LNCaP clone FGC (cell line): ENCODE measurements at regions not wholly inside any gene's neighbourhood (a gene's known extent, or its start where the extent isn't known, plus 50 kb on each side); places are given as distances from the start of the nearest gene placed in this dataset.

ENCODE experiments used
- DNase-seq: peaks from one replicate; pipeline ENCODE4 v3.0.0-alpha.2; 2011; ENCODE audit warnings: low read depth
- H3K4me3 ChIP-seq: 2 replicates; pipeline ENCODE4 v1.5.1; 2011; ENCODE audit warnings: mild to moderate bottlenecking, low read depth, low read length, control low read depth
- CTCF ChIP-seq: IDR thresholded peaks from 2 replicates; pipeline ENCODE4 v1.5.1; 2012; ENCODE audit warnings: mild to moderate bottlenecking; ENCODE audit not compliant: control insufficient read depth, insufficient read depth; ENCODE audit errors: extremely low read depth

- DNase-seq, result no peak
- no peak for TF ChIP-seq CTCF
- H3K4me3 ChIP-seq, result no peak overlapping the region
These were observed 90.5 kb downstream of the ACTL7B start for GRCh38 chr9:108765265-108765664.

GRCh38 chr9:108762348-108763055 lies 93.3 kb downstream of the ACTL7B start:
- no peak for DNase-seq
- no peak overlapping the region for H3K4me3 ChIP-seq
- no peak for TF ChIP-seq CTCF

GRCh38 chr9:108761655-108762347 lies 94.0 kb downstream of the ACTL7B start:
- DNase-seq, result peak; percentile 32
- no peak overlapping the region for H3K4me3 ChIP-seq
- peak; percentile 83 for TF ChIP-seq CTCF

GRCh38 chr9:108760841-108761240 lies 94.9 kb downstream of the ACTL7B start:
- no peak overlapping the region for H3K4me3 ChIP-seq
- no peak for DNase-seq
- no peak for TF ChIP-seq CTCF

DNA sequence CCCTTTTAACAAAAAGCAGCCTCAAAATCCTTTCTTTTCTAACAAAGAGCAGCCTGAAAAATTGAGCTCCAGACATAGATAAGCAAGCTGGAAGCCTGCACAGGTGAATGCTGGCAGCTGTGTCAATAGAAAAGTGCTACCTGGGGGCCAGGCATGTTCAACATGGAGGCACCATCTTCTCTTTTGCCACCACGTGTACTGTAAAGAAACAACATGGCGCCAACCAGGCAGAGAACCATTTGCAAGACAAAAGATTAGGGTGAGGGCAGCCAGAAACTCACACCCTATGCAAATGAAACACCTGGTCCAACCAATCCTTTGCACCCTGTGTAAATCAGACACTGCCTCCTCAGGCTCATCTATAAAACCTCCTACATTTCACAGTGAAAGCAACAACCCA lies 96.0 kb downstream of the ACTL7B start:
- H3K4me3 ChIP-seq, result no peak overlapping the region
- TF ChIP-seq CTCF, result no peak
- no peak for DNase-seq

GRCh38 chr9:108759399-108759798 lies 96.4 kb downstream of the ACTL7B start:
- H3K4me3 ChIP-seq, result no peak overlapping the region
- TF ChIP-seq CTCF, result no peak
- DNase-seq, result no peak
